Ishikawa (cell line): ENCODE measurements at regions not wholly inside any gene's neighbourhood (a gene's known extent, or its start where the extent isn't known, plus 50 kb on each side); places are given as distances from the start of the nearest gene placed in this dataset.

Source experiments
- CEBPB ChIP-seq: IDR thresholded peaks from 2 replicates; pipeline ENCODE4 v1.6.1; 2012
- CREB1 ChIP-seq: IDR thresholded peaks from 2 replicates; pipeline ENCODE4 v1.6.1; 2012; ENCODE audit warnings: low read depth
- EGR1 ChIP-seq: IDR thresholded peaks from 2 replicates; pipeline ENCODE4 v1.6.1; 2012
- EP300 ChIP-seq: IDR thresholded peaks from 2 replicates; pipeline ENCODE4 v1.6.1; 2012; ENCODE audit warnings: borderline replicate concordance
- FOXM1 ChIP-seq: IDR thresholded peaks from 2 replicates; pipeline ENCODE4 v1.6.1; 2012; ENCODE audit warnings: low read depth, borderline replicate concordance
- NFIC ChIP-seq: IDR thresholded peaks from 2 replicates; pipeline ENCODE4 v1.6.1; 2012
- RAD21 ChIP-seq: IDR thresholded peaks from 2 replicates; pipeline ENCODE4 v1.6.1; 2012; ENCODE audit warnings: low read depth
- TAF1 ChIP-seq: IDR thresholded peaks from 2 replicates; pipeline ENCODE4 v1.6.1; 2012; ENCODE audit warnings: low read depth, mild to moderate bottlenecking
- TCF12 ChIP-seq: IDR thresholded peaks from 2 replicates; pipeline ENCODE4 v1.6.1; 2012; ENCODE audit warnings: low read depth
- TEAD4 ChIP-seq: IDR thresholded peaks from 2 replicates; pipeline ENCODE4 v1.6.1; 2012
- YY1 ChIP-seq: IDR thresholded peaks from 2 replicates; pipeline ENCODE4 v1.6.1; 2012; ENCODE audit warnings: low read depth
- ZBTB7A ChIP-seq: IDR thresholded peaks from 2 replicates; pipeline ENCODE4 v1.6.1; 2012; ENCODE audit warnings: low read depth
- TF ChIP-seq, protein P1 (sequence below): IDR thresholded peaks from 2 replicates; pipeline ENCODE4 v1.6.1; 2012
- TF ChIP-seq, protein P2 (sequence below): IDR thresholded peaks from 2 replicates; pipeline ENCODE4 v1.6.1; 2012

DNA sequence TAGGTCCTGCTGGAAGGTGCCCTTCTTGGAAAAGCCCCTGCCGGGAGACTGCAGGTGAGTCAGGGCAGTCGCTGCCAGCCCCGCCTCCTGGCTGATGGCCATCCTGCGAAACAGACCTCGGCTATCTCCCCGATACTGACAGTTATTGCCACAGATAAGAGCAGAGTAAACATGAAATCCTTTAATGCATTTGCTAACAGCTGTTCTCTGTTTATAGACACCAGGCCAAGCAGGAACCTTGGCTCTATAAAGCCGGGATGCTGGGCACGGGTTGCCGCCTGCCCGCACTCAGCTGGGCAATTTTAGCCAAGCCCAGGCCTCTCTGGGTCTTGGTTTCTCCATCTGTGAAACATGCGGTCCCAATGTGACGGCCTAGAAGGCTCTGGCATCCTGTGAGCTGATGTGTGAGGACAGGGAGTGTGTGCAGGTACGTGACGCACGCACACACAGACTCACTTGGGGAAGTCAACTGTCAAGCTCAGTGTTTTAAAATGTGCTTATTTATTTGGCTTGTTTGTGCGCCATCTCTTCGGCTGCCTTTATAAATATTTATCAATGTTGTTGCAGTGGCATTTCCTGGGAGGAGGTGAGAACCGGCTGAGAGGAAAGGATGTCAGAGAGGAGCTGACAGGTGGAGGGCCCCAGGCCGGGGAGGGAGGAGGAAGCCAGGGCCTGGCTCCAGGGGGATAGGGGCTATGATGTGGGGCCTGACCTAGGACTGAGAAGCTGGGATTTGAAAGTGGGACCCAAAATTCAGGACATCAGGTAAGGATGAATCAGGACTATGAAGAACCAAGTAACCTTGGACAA is 50.8 kb upstream of the PRR23E start:
- no peak for TF ChIP-seq EGR1
- no peak for TF ChIP-seq TEAD4
- no peak for TF ChIP-seq NFIC
- TF ChIP-seq, protein P1, sequence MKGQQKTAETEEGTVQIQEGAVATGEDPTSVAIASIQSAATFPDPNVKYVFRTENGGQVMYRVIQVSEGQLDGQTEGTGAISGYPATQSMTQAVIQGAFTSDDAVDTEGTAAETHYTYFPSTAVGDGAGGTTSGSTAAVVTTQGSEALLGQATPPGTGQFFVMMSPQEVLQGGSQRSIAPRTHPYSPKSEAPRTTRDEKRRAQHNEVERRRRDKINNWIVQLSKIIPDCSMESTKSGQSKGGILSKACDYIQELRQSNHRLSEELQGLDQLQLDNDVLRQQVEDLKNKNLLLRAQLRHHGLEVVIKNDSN, result no peak
- TF ChIP-seq, protein P2, sequence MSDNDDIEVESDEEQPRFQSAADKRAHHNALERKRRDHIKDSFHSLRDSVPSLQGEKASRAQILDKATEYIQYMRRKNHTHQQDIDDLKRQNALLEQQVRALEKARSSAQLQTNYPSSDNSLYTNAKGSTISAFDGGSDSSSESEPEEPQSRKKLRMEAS, result no peak
- no peak for TF ChIP-seq CEBPB
- no peak for TF ChIP-seq EP300
- TF ChIP-seq ZBTB7A, result no peak
- TF ChIP-seq RAD21, result no peak
- no peak for TF ChIP-seq TCF12
- no peak for TF ChIP-seq CREB1
- no peak for TF ChIP-seq TAF1
- TF ChIP-seq YY1, result no peak
- no peak for TF ChIP-seq FOXM1
